Naive thymus-derived CD8-positive, alpha-beta T cell (primary cell): ENCODE measurements at regions not wholly inside any gene's neighbourhood (a gene's known extent, or its start where the extent isn't known, plus 50 kb on each side); places are given as distances from the start of the nearest gene placed in this dataset.

Source experiments
- ATAC-seq, 2 donors: fragments of 150-1000 bp; cut with Tn5 transposase in 1 of 2; sonication (Bioruptor Pico), chemical (Tn5 transposase) in 1 of 2; 1 replicate in 1 of 2; 2 replicates in 1 of 2; pipeline ENCODE4 v1.10.0; 2021; ENCODE audit warnings: mild to moderate bottlenecking in 2 of 2, moderate library complexity in 2 of 2
- POLR2A ChIA-PET: fragments of 350-600 bp; sonication (Branson Sonifier 250); formaldehyde crosslinking; loops from one replicate; lab custom pipeline; 2021; ENCODE audit warnings: antibody characterized with exemption; lab: Charles Lee
- DNase-seq, 10 donors: peaks; one replicate each; pipeline versions ENCODE4 v3.0.0 to v3.0.0-alpha.2; 2020 to 2022
- H3K27ac Mint-ChIP-seq, 10 donors: one replicate each; pipeline ENCODE4 v1.8.0; 2020 to 2022; ENCODE audit warnings: mild to moderate bottlenecking in 10 of 10, mixed read lengths in 10 of 10, moderate library complexity in 4 of 10, inconsistent platforms in 1 of 10
- H3K27me3 Mint-ChIP-seq, 5 donors: one replicate each; pipeline ENCODE4 v1.8.0; 2021 to 2022; ENCODE audit warnings: mixed read lengths in 5 of 5
- H3K36me3 Mint-ChIP-seq, 3 donors: one replicate each; pipeline ENCODE4 v1.8.0; 2020 to 2022; ENCODE audit warnings: mixed read lengths in 3 of 3, mild to moderate bottlenecking in 2 of 3, inconsistent platforms in 1 of 3
- H3K4me1 Mint-ChIP-seq, 4 donors: one replicate each; pipeline ENCODE4 v1.8.0; 2021 to 2022; ENCODE audit warnings: mixed read lengths in 4 of 4
- H3K4me3 Mint-ChIP-seq, 10 donors: one replicate each; pipeline ENCODE4 v1.8.0; 2020 to 2022; ENCODE audit warnings: mild to moderate bottlenecking in 10 of 10, mixed read lengths in 10 of 10, moderate library complexity in 6 of 10, inconsistent platforms in 1 of 10
- H3K9me3 Mint-ChIP-seq, 9 donors: one replicate each; pipeline ENCODE4 v1.8.0; 2020 to 2022; ENCODE audit warnings: mixed read lengths in 9 of 9, mild to moderate bottlenecking in 3 of 9, inconsistent platforms in 1 of 9, moderate library complexity in 1 of 9

GRCh38 chr18:40606996-40607395 lies 1348.0 kb upstream of the PIK3C3 start:
- DNase-seq = no peak
- Mint-ChIP-seq H3K4me3 (no peak overlapping the region), H3K27me3 (no peaks in the 10 kb centered on the region), H3K36me3 (no peaks in the 10 kb centered on the region), H3K4me1 (no peaks in the 10 kb centered on the region), H3K27ac (no peak overlapping the region), H3K9me3 (peaks cover 0 to 19% (median 5%) of the 10 kb centered on the region in 9 donors)
- POLR2A ChIA-PET = no interaction called here
- no peak for ATAC-seq

GRCh38 chr18:40583671-40584070 lies 1371.4 kb upstream of the PIK3C3 start:
- POLR2A ChIA-PET = no interaction called here
- H3K36me3 Mint-ChIP-seq = no peaks in the 10 kb centered on the region
- no peak for DNase-seq
- ATAC-seq = no peak
- no peaks in the 10 kb centered on the region for H3K4me1 Mint-ChIP-seq
- no peak overlapping the region for H3K4me3 Mint-ChIP-seq
- no peak overlapping the region for H3K27ac Mint-ChIP-seq
- H3K9me3 Mint-ChIP-seq = peaks cover 0 to 12% (median 10%) of the 10 kb centered on the region in 9 donors
- no peaks in the 10 kb centered on the region for H3K27me3 Mint-ChIP-seq

DNA sequence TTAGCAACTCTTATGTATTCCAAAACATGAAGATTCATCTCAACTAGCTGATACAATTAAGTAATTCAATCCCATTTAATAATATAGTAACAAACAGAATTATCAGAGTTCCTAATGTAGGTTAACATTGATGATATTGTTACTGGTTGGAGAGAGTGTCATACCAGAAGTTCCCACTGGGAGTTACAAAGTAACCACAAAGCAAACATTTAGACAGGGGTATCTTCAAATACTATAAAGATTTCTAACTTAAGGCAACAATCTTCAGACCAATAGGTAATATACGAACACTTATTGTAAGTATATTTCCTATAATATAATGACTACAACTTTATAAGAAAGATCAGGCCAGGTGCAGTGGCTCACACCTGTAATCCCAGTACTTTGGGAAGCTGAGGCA lies 1372.9 kb upstream of the PIK3C3 start:
- Mint-ChIP-seq H3K36me3 (no peaks in the 10 kb centered on the region), H3K9me3 (peaks cover 0 to 11% (median 6%) of the 10 kb centered on the region in 9 donors), H3K27me3 (no peaks in the 10 kb centered on the region), H3K4me1 (no peaks in the 10 kb centered on the region), H3K4me3 (no peak overlapping the region), H3K27ac (no peak overlapping the region)
- DNase-seq (no peak), ATAC-seq (no peak)
- POLR2A ChIA-PET = no interaction called here

GRCh38 chr18:40577981-40578365 lies 1377.1 kb upstream of the PIK3C3 start:
- POLR2A ChIA-PET = no interaction called here

DNA sequence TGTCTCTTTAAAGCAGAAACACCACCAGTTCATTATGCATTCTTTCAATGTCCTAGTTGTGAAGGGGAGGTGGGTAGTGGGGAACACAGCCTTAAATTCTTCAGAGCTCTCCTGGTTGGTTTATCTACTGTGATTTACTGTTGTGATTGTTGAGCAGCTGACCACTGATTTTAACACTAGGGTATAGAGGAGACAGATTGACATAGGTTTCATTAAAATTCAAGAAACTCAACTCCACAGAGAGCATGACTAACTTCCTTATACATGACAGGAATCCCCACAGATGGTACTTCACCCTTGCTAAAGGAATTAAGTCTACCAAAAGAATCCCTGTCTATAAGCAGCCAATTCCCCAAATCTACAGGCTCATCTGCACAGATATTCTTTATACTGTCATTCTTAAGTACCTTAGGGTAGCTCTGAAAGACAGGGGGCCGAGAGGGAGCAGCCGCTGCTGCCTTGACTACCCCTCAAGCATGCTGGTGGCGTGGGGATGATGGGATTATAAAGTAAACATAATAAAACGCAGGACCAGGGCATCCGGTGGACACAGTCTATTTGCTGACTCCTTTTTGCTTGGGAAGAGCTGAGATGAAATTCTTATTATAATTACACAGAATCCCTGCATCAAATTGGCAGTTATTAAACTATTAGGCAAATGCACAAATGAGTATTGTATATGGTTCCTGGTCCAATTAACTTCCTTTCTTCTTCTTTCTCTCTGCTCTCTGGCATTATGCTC lies 1377.6 kb upstream of the PIK3C3 start:
- no peak for DNase-seq
- Mint-ChIP-seq H3K4me3 (no peak overlapping the region), H3K4me1 (no peaks in the 10 kb centered on the region), H3K9me3 (peaks cover 0 to 15% (median 0%) of the 10 kb centered on the region in 9 donors), H3K27me3 (no peaks in the 10 kb centered on the region), H3K27ac (no peak overlapping the region), H3K36me3 (no peaks in the 10 kb centered on the region)
- no peak for ATAC-seq
- POLR2A ChIA-PET = no interaction called here

More at GRCh38 chr18:40577981-40578365, 1377.1 kb upstream of the PIK3C3 start:
- Mint-ChIP-seq H3K27me3 (no peaks in the 10 kb centered on the region), H3K36me3 (no peaks in the 10 kb centered on the region), H3K27ac (no peak overlapping the region), H3K4me1 (no peaks in the 10 kb centered on the region), H3K9me3 (peaks cover 0 to 15% (median 3%) of the 10 kb centered on the region in 9 donors), H3K4me3 (no peak overlapping the region)
- ATAC-seq (no peak), DNase-seq (no peak)

DNA sequence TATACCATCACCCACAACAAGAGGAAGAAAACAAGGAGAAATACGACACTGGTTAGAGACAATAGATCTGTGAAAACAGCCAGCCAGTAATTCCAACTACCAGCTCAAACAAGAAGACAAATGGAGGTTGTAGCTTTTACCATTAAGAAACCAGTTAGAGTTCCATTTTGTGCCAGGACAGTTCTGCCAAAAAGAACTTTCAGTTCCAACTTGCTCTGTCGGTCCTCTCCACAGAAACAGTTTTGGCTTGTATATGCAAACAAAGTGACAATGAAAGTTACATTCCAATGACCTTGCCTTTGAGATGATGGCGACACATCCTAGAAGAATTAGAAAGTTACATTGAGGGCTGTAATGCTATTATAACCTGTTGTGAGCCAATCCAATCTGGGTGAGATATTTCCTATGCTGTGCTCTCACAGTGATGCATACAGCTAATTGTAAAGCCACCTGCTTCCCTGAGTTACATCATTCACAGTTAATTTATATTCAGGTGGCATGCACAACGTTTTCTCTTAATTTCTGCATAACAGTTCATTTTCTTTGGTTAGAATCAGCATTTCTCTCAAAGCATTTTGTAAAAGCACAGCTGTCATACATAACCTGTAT lies 1378.4 kb upstream of the PIK3C3 start:
- POLR2A ChIA-PET = no interaction called here
- ATAC-seq (no peak), DNase-seq (no peak)
- H3K4me3 Mint-ChIP-seq = no peak overlapping the region
- no peaks in the 10 kb centered on the region for H3K36me3 Mint-ChIP-seq
- no peaks in the 10 kb centered on the region for H3K27me3 Mint-ChIP-seq
- no peak overlapping the region for H3K27ac Mint-ChIP-seq
- H3K9me3 Mint-ChIP-seq = peaks cover 0 to 15% (median 0%) of the 10 kb centered on the region in 9 donors
- no peaks in the 10 kb centered on the region for H3K4me1 Mint-ChIP-seq

- no peak for ATAC-seq
- H3K36me3 Mint-ChIP-seq = no peaks in the 10 kb centered on the region
Observed at GRCh38 chr18:40570615-40571014, 1384.4 kb upstream of the PIK3C3 start.

GRCh38 chr18:40569605-40570004 lies 1385.4 kb upstream of the PIK3C3 start:
- no peaks in the 10 kb centered on the region for H3K36me3 Mint-ChIP-seq
- no peak overlapping the region for H3K4me3 Mint-ChIP-seq

More at GRCh38 chr18:40570615-40571014, 1384.4 kb upstream of the PIK3C3 start:
- Mint-ChIP-seq H3K4me1 (no peaks in the 10 kb centered on the region), H3K9me3 (peaks cover 0 to 15% (median 7%) of the 10 kb centered on the region in 9 donors), H3K4me3 (no peak overlapping the region), H3K27ac (no peak overlapping the region), H3K27me3 (no peaks in the 10 kb centered on the region)
- POLR2A ChIA-PET = no interaction called here
- no peak for DNase-seq

DNA sequence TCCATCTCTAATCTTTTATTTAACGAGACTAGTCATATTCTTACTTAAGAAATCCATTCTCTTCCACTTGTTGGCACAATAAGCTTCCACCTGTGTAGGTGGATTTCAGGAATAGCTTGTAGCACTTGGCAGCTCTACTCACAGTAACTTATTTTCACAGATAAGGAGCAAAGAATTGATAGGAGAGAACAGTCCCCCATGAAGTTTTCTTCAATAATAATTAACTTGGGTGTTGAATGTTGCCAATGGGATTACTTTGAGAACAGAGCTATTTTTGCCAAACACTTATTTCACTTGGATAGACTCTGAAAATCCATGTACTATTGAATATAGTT lies 1388.6 kb upstream of the PIK3C3 start:
- H3K27me3 Mint-ChIP-seq = no peaks in the 10 kb centered on the region
- H3K4me1 Mint-ChIP-seq = no peaks in the 10 kb centered on the region
- no peak overlapping the region for H3K27ac Mint-ChIP-seq
- H3K9me3 Mint-ChIP-seq = peaks cover 0 to 16% (median 7%) of the 10 kb centered on the region in 9 donors
- H3K4me3 Mint-ChIP-seq = no peak overlapping the region
- H3K36me3 Mint-ChIP-seq = no peaks in the 10 kb centered on the region
- POLR2A ChIA-PET = no interaction called here
- DNase-seq (no peak), ATAC-seq (no peak)

More at GRCh38 chr18:40569605-40570004, 1385.4 kb upstream of the PIK3C3 start:
- ATAC-seq = no peak
- POLR2A ChIA-PET = no interaction called here
- no peak for DNase-seq
- Mint-ChIP-seq H3K27me3 (no peaks in the 10 kb centered on the region), H3K27ac (no peak overlapping the region), H3K9me3 (peaks cover 0 to 16% (median 8%) of the 10 kb centered on the region in 9 donors), H3K4me1 (no peaks in the 10 kb centered on the region)

- no peaks in the 10 kb centered on the region for H3K4me1 Mint-ChIP-seq
Observed at GRCh38 chr18:40565805-40566509, 1389.1 kb upstream of the PIK3C3 start.

GRCh38 chr18:40559556-40559955 lies 1395.5 kb upstream of the PIK3C3 start:
- Mint-ChIP-seq H3K27ac (no peak overlapping the region), H3K4me1 (no peaks in the 10 kb centered on the region), H3K9me3 (peaks cover 0 to 8% (median 3%) of the 10 kb centered on the region in 9 donors), H3K4me3 (no peak overlapping the region), H3K36me3 (no peaks in the 10 kb centered on the region), H3K27me3 (no peaks in the 10 kb centered on the region)
- POLR2A ChIA-PET = no interaction called here
- no peak for DNase-seq
- ATAC-seq = no peak

More at GRCh38 chr18:40565805-40566509, 1389.1 kb upstream of the PIK3C3 start:
- H3K27me3 Mint-ChIP-seq = no peaks in the 10 kb centered on the region
- DNase-seq = no peak
- peaks cover 0 to 16% (median 6%) of the 10 kb centered on the region in 9 donors for H3K9me3 Mint-ChIP-seq
- ATAC-seq = no peak
- no peak overlapping the region for H3K4me3 Mint-ChIP-seq
- POLR2A ChIA-PET = no interaction called here
- H3K36me3 Mint-ChIP-seq = no peaks in the 10 kb centered on the region
- no peak overlapping the region for H3K27ac Mint-ChIP-seq

- no peak for ATAC-seq
- H3K27me3 Mint-ChIP-seq = no peaks in the 10 kb centered on the region
- POLR2A ChIA-PET = no interaction called here
- H3K27ac Mint-ChIP-seq = no peak overlapping the region
- DNase-seq = no peak
- H3K4me1 Mint-ChIP-seq = no peaks in the 10 kb centered on the region
- peaks cover 0 to 8% (median 3%) of the 10 kb centered on the region in 9 donors for H3K9me3 Mint-ChIP-seq
- H3K4me3 Mint-ChIP-seq = no peak overlapping the region
- no peaks in the 10 kb centered on the region for H3K36me3 Mint-ChIP-seq
Observed at GRCh38 chr18:40558706-40559392, 1396.2 kb upstream of the PIK3C3 start.

DNA sequence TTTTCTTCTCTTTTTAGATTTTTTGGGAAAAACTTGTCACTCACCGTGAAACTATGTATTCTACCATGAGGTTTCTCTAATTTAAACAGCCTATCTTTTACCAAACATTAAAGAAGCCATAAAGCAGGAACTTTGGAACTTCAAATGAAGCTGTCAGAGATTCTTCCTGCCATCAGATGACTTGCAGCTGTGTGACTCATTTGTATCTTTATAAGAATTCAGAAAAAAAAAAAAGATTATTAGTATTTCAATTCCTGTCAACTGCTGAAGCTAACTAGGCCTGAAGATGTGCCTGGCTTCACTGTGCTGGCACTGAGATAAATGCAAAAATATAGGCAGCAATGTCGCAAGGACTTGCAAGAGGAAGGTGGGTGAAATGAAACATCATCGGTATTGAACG lies 1399.1 kb upstream of the PIK3C3 start:
- H3K36me3 Mint-ChIP-seq = no peaks in the 10 kb centered on the region
- no peaks in the 10 kb centered on the region for H3K4me1 Mint-ChIP-seq
- no peak for ATAC-seq
- no peak overlapping the region for H3K27ac Mint-ChIP-seq
- POLR2A ChIA-PET = no interaction called here
- no peak overlapping the region for H3K4me3 Mint-ChIP-seq
- no peak for DNase-seq
- H3K9me3 Mint-ChIP-seq = peaks cover 0 to 9% (median 4%) of the 10 kb centered on the region in 9 donors
- no peaks in the 10 kb centered on the region for H3K27me3 Mint-ChIP-seq
